ENCODE measurements at regions not wholly inside any gene's neighbourhood (a gene's known extent, or its start where the extent isn't known, plus 50 kb on each side); places are given as distances from the start of the nearest gene placed in this dataset.

DNA sequence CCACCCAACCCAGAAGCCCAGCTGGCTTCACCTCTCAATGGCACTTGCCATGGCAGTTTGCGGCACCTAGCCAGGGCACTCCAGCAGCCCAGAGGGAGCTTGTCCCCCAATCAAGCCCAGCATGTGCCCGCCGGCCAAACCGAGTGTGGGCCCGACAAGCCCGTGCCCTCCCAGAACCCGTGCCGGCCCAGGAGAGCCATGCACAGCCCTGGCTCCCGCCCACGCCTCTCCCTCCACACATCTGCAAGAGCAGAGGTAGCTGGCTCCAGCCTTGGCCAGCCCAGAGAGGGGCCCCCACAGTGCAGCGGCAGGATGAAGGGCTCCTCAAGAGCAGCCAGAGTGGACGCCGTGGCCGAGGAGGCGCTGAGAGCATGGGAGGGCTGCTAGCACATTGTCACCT is 2278.0 kb upstream of the PCDH20 start:
- no peaks in the 10 kb centered on the region for H3K4me1 ChIP-seq (ENCODE audit: insufficient read depth, low read length)
- no peak overlapping the region for H3K27ac ChIP-seq (ENCODE audit: insufficient read length, low read depth, low read length)
- no peak overlapping the region for H4K8ac ChIP-seq (replicated peaks; ENCODE audit: insufficient read length, low read depth, low read length)
- no peak overlapping the region for H3K27ac Mint-ChIP-seq
- H3K4me3 Mint-ChIP-seq, result no peak overlapping the region
- H3K18ac ChIP-seq (ENCODE audit: insufficient read length, low read depth, low read length), result no peak overlapping the region
- WGBS (ENCODE audit: extremely low coverage, insufficient read length, low lambda C conversion rate), result no CpG with 5 or more reads among the region's 15 CpGs
- peaks cover 2 to 10% (median 5%) of the 10 kb centered on the region in 3 experiments; a peak in 5 of 7 replicates for H3K36me3 Mint-ChIP-seq (ENCODE audit: insufficient read depth in 1 of 3, low read depth in 3 of 3)
- no peaks in the 10 kb centered on the region for H3K79me2 ChIP-seq (ENCODE audit: insufficient read depth, low read length)
- no peaks in the 10 kb centered on the region for H3K79me1 ChIP-seq (ENCODE audit: insufficient read depth, low read depth, low read length, poor library complexity, severe bottlenecking)
- H4K91ac ChIP-seq (ENCODE audit: insufficient read length, low read depth, low read length), result no peak overlapping the region
- H2BK5ac ChIP-seq (ENCODE audit: insufficient read length, low read length), result no peak overlapping the region
- no peak overlapping the region for H3K56ac ChIP-seq (ENCODE audit: insufficient read length, low read depth, low read length)
- no peak overlapping the region for H2BK20ac ChIP-seq (ENCODE audit: low read depth, low read length, poor library complexity, severe bottlenecking)
- H2BK120ac ChIP-seq (ENCODE audit: low read depth, low read length, poor library complexity, severe bottlenecking), result no peak overlapping the region
- H3K23me2 ChIP-seq (ENCODE audit: insufficient read length, low read depth, low read length, poor library complexity, severe bottlenecking), result no peaks in the 10 kb centered on the region
- no peaks in the 10 kb centered on the region for H3K9me3 ChIP-seq (ENCODE audit: control insufficient read depth, low read depth, low read length)
- no peak for DNase-seq
- H3K14ac ChIP-seq (ENCODE audit: insufficient read depth, low read length), result no peak overlapping the region; the same call in 1 of the 2 replicates
- no peak overlapping the region for H2BK15ac ChIP-seq (ENCODE audit: low read depth, low read length)
- no peak overlapping the region for H3K4ac ChIP-seq (ENCODE audit: low read depth, low read length)
- no peaks in the 10 kb centered on the region for H3K27me3 Mint-ChIP-seq (ENCODE audit: low read depth)
- no peak overlapping the region for H3K23ac ChIP-seq (ENCODE audit: insufficient read length, low read depth, low read length)
- H4K5ac ChIP-seq (ENCODE audit: insufficient read length, low read depth, low read length), result no peak overlapping the region
- no peaks in the 10 kb centered on the region for H3K4me1 Mint-ChIP-seq
- no peak overlapping the region for H3K4me2 ChIP-seq (ENCODE audit: insufficient read depth, insufficient read length, low read length)
- H3T11ph ChIP-seq (ENCODE audit: low read length), result no peak overlapping the region
- no peak overlapping the region for H2BK12ac ChIP-seq (ENCODE audit: insufficient read length, low read depth, low read length)
- no peaks in the 10 kb centered on the region for H4K20me1 ChIP-seq (ENCODE audit: control insufficient read depth, insufficient read depth, insufficient read length)
- H3K27me3 ChIP-seq (ENCODE audit: insufficient read depth, low read length), result no peaks in the 10 kb centered on the region
- TF ChIP-seq, protein P1, sequence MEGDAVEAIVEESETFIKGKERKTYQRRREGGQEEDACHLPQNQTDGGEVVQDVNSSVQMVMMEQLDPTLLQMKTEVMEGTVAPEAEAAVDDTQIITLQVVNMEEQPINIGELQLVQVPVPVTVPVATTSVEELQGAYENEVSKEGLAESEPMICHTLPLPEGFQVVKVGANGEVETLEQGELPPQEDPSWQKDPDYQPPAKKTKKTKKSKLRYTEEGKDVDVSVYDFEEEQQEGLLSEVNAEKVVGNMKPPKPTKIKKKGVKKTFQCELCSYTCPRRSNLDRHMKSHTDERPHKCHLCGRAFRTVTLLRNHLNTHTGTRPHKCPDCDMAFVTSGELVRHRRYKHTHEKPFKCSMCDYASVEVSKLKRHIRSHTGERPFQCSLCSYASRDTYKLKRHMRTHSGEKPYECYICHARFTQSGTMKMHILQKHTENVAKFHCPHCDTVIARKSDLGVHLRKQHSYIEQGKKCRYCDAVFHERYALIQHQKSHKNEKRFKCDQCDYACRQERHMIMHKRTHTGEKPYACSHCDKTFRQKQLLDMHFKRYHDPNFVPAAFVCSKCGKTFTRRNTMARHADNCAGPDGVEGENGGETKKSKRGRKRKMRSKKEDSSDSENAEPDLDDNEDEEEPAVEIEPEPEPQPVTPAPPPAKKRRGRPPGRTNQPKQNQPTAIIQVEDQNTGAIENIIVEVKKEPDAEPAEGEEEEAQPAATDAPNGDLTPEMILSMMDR (conservative IDR thresholded peaks at IDR 0.05), result no peak
- no peak overlapping the region for H3K9ac ChIP-seq (ENCODE audit: extremely low read depth, insufficient read length, low read length)
- no peak overlapping the region for H2AK5ac ChIP-seq (ENCODE audit: insufficient read length, low read length)
- peaks cover 9 to 12% of the 10 kb centered on the region in 2 experiments for H3K9me3 Mint-ChIP-seq
- no peak overlapping the region for H2AFZ ChIP-seq (ENCODE audit: low read length)
